IMR-90 (cell line): ENCODE measurements at regions not wholly inside any gene's neighbourhood (a gene's known extent, or its start where the extent isn't known, plus 50 kb on each side); places are given as distances from the start of the nearest gene placed in this dataset.

Source experiments
- ATAC-seq: fragments of 200-7000 bp; cut with Tn5 transposase; 2 replicates; pipeline ENCODE4 v1.9.1; 2020; ENCODE audit warnings: low read depth, mild to moderate bottlenecking, moderate library complexity
- BruUV-seq: library from RNA; stranded (reverse); fragments of 400-500 nt; replicated peaks from 2 replicates; lab custom pipeline; 2021; lab: Mats Ljungman, UMichigan
- CTCF ChIA-PET: fragments of 300-600 bp; formaldehyde crosslinking; extraction: SDS; loops from one replicate; lab custom pipeline; 2021; ENCODE audit warnings: antibody characterized with exemption; lab: Yijun Ruan, JAX
- POLR2A ChIA-PET: fragments of 300-600 bp; sonication (Branson Sonifier 250); formaldehyde crosslinking; loops from one replicate; lab custom pipeline; 2022; ENCODE audit warnings: antibody characterized with exemption; ENCODE audit not compliant: unreplicated experiment; lab: Charles Lee
- DNase-seq: peaks from one replicate; pipeline ENCODE4 v3.0.0; 2013
- H2AFZ ChIP-seq: replicated peaks from 2 replicates; pipeline ENCODE3; 2013; ENCODE audit warnings: low read length, mild to moderate bottlenecking; ENCODE audit not compliant: poor library complexity
- H2AK5ac ChIP-seq: 2 replicates; pipeline ENCODE4 v1.6.1; 2013; ENCODE audit warnings: low read depth, low read length, inconsistent platforms
- H2AK9ac ChIP-seq: replicated peaks from 2 replicates; pipeline ENCODE3; 2013; ENCODE audit warnings: mild to moderate bottlenecking, low read depth, low read length, moderate library complexity; ENCODE audit not compliant: poor library complexity
- H2BK120ac ChIP-seq: 2 replicates; pipeline ENCODE4 v1.6.1; 2013; ENCODE audit warnings: low read depth, low read length, inconsistent platforms
- H2BK15ac ChIP-seq: 3 replicates; pipeline ENCODE4 v1.6.1; 2013; ENCODE audit warnings: low read depth, low read length, inconsistent platforms
- H2BK20ac ChIP-seq: 2 replicates; pipeline ENCODE4 v1.6.1; 2013; ENCODE audit warnings: low read depth, mild to moderate bottlenecking, inconsistent platforms, low read length, moderate library complexity
- H2BK5ac ChIP-seq: 2 replicates; pipeline ENCODE4 v1.6.1; 2013; ENCODE audit warnings: mild to moderate bottlenecking, low read depth, low read length, inconsistent platforms; ENCODE audit not compliant: poor library complexity, severe bottlenecking
- H3K14ac ChIP-seq: replicated peaks from 2 replicates; pipeline ENCODE4 v1.6.1; 2013; ENCODE audit warnings: low read depth, low read length, inconsistent platforms
- H3K18ac ChIP-seq: 2 replicates; pipeline ENCODE4 v1.6.1; 2013; ENCODE audit warnings: low read depth, low read length, control low read depth
- H3K23ac ChIP-seq: 2 replicates; pipeline ENCODE4 v1.6.1; 2013; ENCODE audit warnings: low read depth, low read length, inconsistent platforms
- H3K27ac ChIP-seq: 2 replicates; pipeline ENCODE4 v1.5.1; 2013; ENCODE audit warnings: mild to moderate bottlenecking, control low read depth, low read length; ENCODE audit not compliant: insufficient read depth
- H3K27me3 ChIP-seq: 2 replicates; pipeline ENCODE4 v1.6.1; 2013; ENCODE audit warnings: low read length; ENCODE audit not compliant: control insufficient read depth, insufficient read depth
- H3K36me3 ChIP-seq: 2 replicates; pipeline ENCODE4 v1.6.1; 2013; ENCODE audit warnings: low read length, mixed read lengths; ENCODE audit not compliant: control insufficient read depth, insufficient read depth
- H3K4ac ChIP-seq: 2 replicates; pipeline ENCODE4 v1.6.1; 2013; ENCODE audit warnings: low read depth, low read length, inconsistent platforms
- H3K4me1 ChIP-seq: 2 replicates; pipeline ENCODE4 v1.6.1; 2013; ENCODE audit warnings: low read length, mixed read lengths; ENCODE audit not compliant: control insufficient read depth, insufficient read depth
- H3K4me2 ChIP-seq: 2 replicates; pipeline ENCODE4 v1.6.1; 2013; ENCODE audit warnings: low read depth, mild to moderate bottlenecking, control low read depth, low read length, moderate library complexity
- H3K4me3 ChIP-seq: 2 replicates; pipeline ENCODE4 v1.5.1; 2013; ENCODE audit warnings: low read depth, mild to moderate bottlenecking, control low read depth, low read length, moderate library complexity; ENCODE audit not compliant: insufficient read depth
- H3K56ac ChIP-seq: 2 replicates; pipeline ENCODE4 v1.6.1; 2013; ENCODE audit warnings: low read length, inconsistent platforms; ENCODE audit not compliant: insufficient read depth; ENCODE audit errors: extremely low read depth
- H3K79me1 ChIP-seq, 2 experiments: 2 replicates each; pipeline ENCODE4 v1.6.1; 2013; ENCODE audit warnings: low read length in 2 of 2, inconsistent platforms in 1 of 2, low read depth in 1 of 2
- H3K9ac ChIP-seq: 2 replicates; pipeline ENCODE4 v1.6.1; 2013; ENCODE audit warnings: low read depth, low read length, control low read depth
- H3K9me1 ChIP-seq: 2 replicates; pipeline ENCODE4 v1.6.1; 2013; ENCODE audit warnings: low read length, inconsistent platforms; ENCODE audit not compliant: insufficient read depth
- H3K9me3 ChIP-seq: 2 replicates; pipeline ENCODE4 v1.6.1; 2013; ENCODE audit warnings: low read length; ENCODE audit not compliant: control insufficient read depth, insufficient read depth
- H4K20me1 ChIP-seq: 2 replicates; pipeline ENCODE4 v1.6.1; 2013; ENCODE audit warnings: low read length, inconsistent platforms; ENCODE audit not compliant: insufficient read depth
- H4K5ac ChIP-seq: 2 replicates; pipeline ENCODE4 v1.6.1; 2013; ENCODE audit warnings: mild to moderate bottlenecking, low read depth, low read length, control low read depth
- H4K8ac ChIP-seq, 2 experiments: 2 replicates each; pipeline ENCODE4 v1.6.1; 2013; ENCODE audit warnings: low read depth in 2 of 2, low read length in 2 of 2, control low read depth in 1 of 2, inconsistent platforms in 1 of 2
- H4K91ac ChIP-seq: 2 replicates; pipeline ENCODE4 v1.6.1; 2013; ENCODE audit warnings: low read depth, low read length, inconsistent platforms; ENCODE audit not compliant: insufficient read depth
- BHLHE40 ChIP-seq: fragments of 150-350 bp; IDR thresholded peaks from 2 replicates; pipeline ENCODE4 v1.6.1; 2016; ENCODE audit warnings: mild to moderate bottlenecking, low read depth, low read length
- CTCF ChIP-seq: conservative IDR thresholded peaks from 2 replicates; pipeline ENCODE4 v1.5.1; 2012; ENCODE audit warnings: mild to moderate bottlenecking, low read depth, low read length, improper control_type of control experiment
- WGBS, 2 experiments: methylation state at CpG; one replicate each; pipeline versions ENCODE4 v1.1.5 to v1.1.7; 2013; ENCODE audit warnings: missing lambda C conversion rate in 2 of 2; ENCODE audit not compliant: insufficient read length in 1 of 2; ENCODE audit errors: extremely low coverage in 2 of 2; 5-methylcytosine and 5-hydroxymethylcytosine counted together
- dilution Hi-C: fragments of 300-500 bp; cut with HindIII; formaldehyde crosslinking; loops from one replicate; pipeline ENCODE4 v1.14.3; 2018; ENCODE audit warnings: low sequenced_read_pairs; ENCODE audit not compliant: unreplicated experiment
- in situ Hi-C: fragments of 300-500 bp; cut with MboI; formaldehyde crosslinking; loops from 3 replicates; pipeline ENCODE4 v1.14.3; 2019; ENCODE audit warnings: low sequenced_read_pairs, inconsistent platforms, mixed read lengths
- intact Hi-C: fragments of 100-400 bp; cut with micrococcal nuclease; formaldehyde crosslinking; loops from 2 replicates; pipeline ENCODE4 v1.10.0; 2022

- Histone ChIP-seq H2AK5ac (no peak overlapping the region), H2AK9ac (no peak overlapping the region), H2BK15ac (no peak overlapping the region), H4K8ac (no peak overlapping the region), H3K14ac (no peak overlapping the region), H4K20me1 (no peaks in the 10 kb centered on the region), H4K91ac (no peak overlapping the region), H3K4me2 (no peak overlapping the region), H3K79me1 (no peaks in the 10 kb centered on the region), H3K56ac (no peak overlapping the region), H2BK120ac (no peak overlapping the region), H2BK20ac (no peak overlapping the region), H3K9ac (no peak overlapping the region), H4K5ac (no peak overlapping the region), H2AFZ (no peak overlapping the region), H3K27me3 (no peaks in the 10 kb centered on the region), H3K9me3 (peaks cover 9% of the 10 kb centered on the region; the same call in 1 of the 2 replicates), H2BK5ac (no peak overlapping the region), H3K27ac (no peak overlapping the region), H3K4me3 (no peak overlapping the region), H3K23ac (no peak overlapping the region), H3K18ac (no peak overlapping the region), H3K4ac (no peak overlapping the region), H3K9me1 (no peaks in the 10 kb centered on the region), H3K36me3 (no peaks in the 10 kb centered on the region), H3K4me1 (no peaks in the 10 kb centered on the region)
- POLR2A ChIA-PET, result no interaction called here
- TF ChIP-seq CTCF (no peak), BHLHE40 (no peak)
- no peak for DNase-seq
- WGBS, 2 experiments, result no CpG with 5 or more reads among the region's 2 CpGs
- in situ Hi-C loops (no loop called here), intact Hi-C loops (no loop called here), dilution Hi-C loops (no loop called here)
- no TSS peak for BruUV-seq
- CTCF ChIA-PET, result no interaction called here
- ATAC-seq, result no peak
Observed at GRCh38 chr5:28265877-28266276, 1227.5 kb upstream of the CDH9 start.
